Stimulated activated CD4-positive, alpha-beta T cell treated with anti-CD3 and anti-CD28 coated beads, Interleukin-15, amount 100 ng/mL, for 48 hours (primary cell): ENCODE measurements at regions not wholly inside any gene's neighbourhood (a gene's known extent, or its start where the extent isn't known, plus 50 kb on each side); places are given as distances from the start of the nearest gene placed in this dataset.

ENCODE experiments used
- DNase-seq, 2 donors: peaks; one replicate each; pipeline ENCODE4 v3.0.0-alpha.2; 2020; ENCODE audit warnings: low read depth in 2 of 2

- no peak for DNase-seq
Observed at GRCh38 chr18:71754246-71754645, 789.9 kb downstream of the CBLN2 start.

- DNase-seq: no peak
Observed at GRCh38 chr18:71743634-71744033, 800.5 kb downstream of the CBLN2 start.

- no peak for DNase-seq
Observed at GRCh38 chr18:71729611-71730010, 814.5 kb downstream of the CBLN2 start.

GRCh38 chr18:71727909-71728308 is 816.2 kb downstream of the CBLN2 start:
- no peak for DNase-seq

- DNase-seq: no peak
Observed at GRCh38 chr18:71725256-71725655, 818.9 kb downstream of the CBLN2 start.

GRCh38 chr18:71707985-71708500 is 836.1 kb downstream of the CBLN2 start:
- no peak for DNase-seq

- DNase-seq: no peak
Observed at GRCh38 chr18:71707400-71707799, 836.7 kb downstream of the CBLN2 start.

- DNase-seq: no peak
Observed at GRCh38 chr18:71689416-71690160, 854.6 kb downstream of the CBLN2 start.

- no peak for DNase-seq
Observed at GRCh38 chr18:71682591-71682990, 861.6 kb downstream of the CBLN2 start.

GRCh38 chr18:71678144-71678543 is 866.0 kb downstream of the CBLN2 start:
- DNase-seq: no peak

GRCh38 chr18:71673954-71674353 is 870.2 kb downstream of the CBLN2 start:
- DNase-seq: no peak

- no peak for DNase-seq
Observed at GRCh38 chr18:71673498-71673897, 870.6 kb downstream of the CBLN2 start.

- DNase-seq: no peak
Observed at GRCh38 chr18:71666481-71666880, 877.7 kb downstream of the CBLN2 start.

GRCh38 chr18:71665131-71665530 is 879.0 kb downstream of the CBLN2 start:
- DNase-seq: no peak

- no peak for DNase-seq
Observed at GRCh38 chr18:71643822-71644221, 900.3 kb downstream of the CBLN2 start.

GRCh38 chr18:71630696-71631095 is 913.4 kb downstream of the CBLN2 start:
- DNase-seq: no peak

GRCh38 chr18:71625556-71626090 is 918.5 kb downstream of the CBLN2 start:
- no peak for DNase-seq

- no peak for DNase-seq
Observed at GRCh38 chr18:71598374-71598773, 945.8 kb downstream of the CBLN2 start.

GRCh38 chr18:71597219-71597618 is 946.9 kb downstream of the CBLN2 start:
- no peak for DNase-seq

GRCh38 chr18:71583252-71583651 is 960.9 kb downstream of the CBLN2 start:
- no peak for DNase-seq

GRCh38 chr18:71554686-71555085 is 989.5 kb downstream of the CBLN2 start:
- DNase-seq: no peak

GRCh38 chr18:71541643-71542042 is 1002.5 kb downstream of the CBLN2 start:
- DNase-seq: no peak

GRCh38 chr18:71529703-71530303 is 1014.3 kb downstream of the CBLN2 start:
- no peak for DNase-seq
